Neuronal stem cell (in vitro differentiated cells): ENCODE measurements at regions not wholly inside any gene's neighbourhood (a gene's known extent, or its start where the extent isn't known, plus 50 kb on each side); places are given as distances from the start of the nearest gene placed in this dataset.

Experiments used
- DNase-seq: peaks from one replicate; pipeline ENCODE4 v3.0.0-alpha.2; 2013; ENCODE audit warnings: low spot score
- H2AFZ ChIP-seq: one replicate; pipeline ENCODE4 v1.6.1; 2013; ENCODE audit warnings: mild to moderate bottlenecking, low read length, inconsistent platforms
- H2AK5ac ChIP-seq: 2 replicates; pipeline ENCODE4 v1.6.1; 2013; ENCODE audit warnings: low read depth, mild to moderate bottlenecking, inconsistent platforms, low read length, moderate library complexity, mixed read lengths
- H2BK120ac ChIP-seq: 2 replicates; pipeline ENCODE4 v1.6.1; 2013; ENCODE audit warnings: low read depth, mild to moderate bottlenecking, inconsistent platforms, low read length, moderate library complexity, mixed read lengths
- H2BK12ac ChIP-seq: one replicate; pipeline ENCODE4 v1.6.1; 2013; ENCODE audit warnings: low read length, inconsistent platforms
- H2BK15ac ChIP-seq: 2 replicates; pipeline ENCODE4 v1.6.1; 2013; ENCODE audit warnings: mild to moderate bottlenecking, low read length, inconsistent platforms, mixed read lengths
- H2BK5ac ChIP-seq: one replicate; pipeline ENCODE4 v1.6.1; 2013; ENCODE audit warnings: inconsistent platforms, mild to moderate bottlenecking, low read length, moderate library complexity
- H3K14ac ChIP-seq: one replicate; pipeline ENCODE4 v1.6.1; 2013; ENCODE audit warnings: low read length, inconsistent platforms
- H3K18ac ChIP-seq: 2 replicates; pipeline ENCODE4 v1.6.1; 2013; ENCODE audit warnings: low read length, inconsistent platforms
- H3K23ac ChIP-seq: 2 replicates; pipeline ENCODE4 v1.6.1; 2013; ENCODE audit warnings: low read depth, mild to moderate bottlenecking, mixed read lengths, low read length, inconsistent platforms; ENCODE audit not compliant: poor library complexity
- H3K27ac ChIP-seq: replicated peaks from 3 replicates; pipeline ENCODE4 v1.5.1; 2013; ENCODE audit warnings: low read length, inconsistent platforms
- H3K27me3 ChIP-seq, 3 experiments: 2 replicates each; pipeline ENCODE4 v1.6.1; 2013; ENCODE audit warnings: low read length in 3 of 3, mild to moderate bottlenecking in 2 of 3, inconsistent platforms in 1 of 3, low read depth in 1 of 3, mixed read lengths in 1 of 3, moderate library complexity in 1 of 3; ENCODE audit not compliant: control insufficient read depth in 3 of 3, insufficient read depth in 3 of 3
- H3K36me3 ChIP-seq, 2 donors: replicated peaks in 1 of 2; 2 replicates each; pipeline ENCODE4 v1.6.1; 2013; ENCODE audit warnings: low read length in 2 of 2; ENCODE audit not compliant: control insufficient read depth in 2 of 2, insufficient read depth in 2 of 2
- H3K4ac ChIP-seq: 2 replicates; pipeline ENCODE4 v1.6.1; 2013; ENCODE audit warnings: inconsistent platforms, mild to moderate bottlenecking, low read length, moderate library complexity
- H3K4me1 ChIP-seq, 2 donors: 1 replicate in 1 of 2; 2 replicates in 1 of 2; pipeline ENCODE4 v1.6.1; 2013; ENCODE audit warnings: low read length in 2 of 2, low read depth in 1 of 2; ENCODE audit not compliant: control insufficient read depth in 2 of 2, insufficient read depth in 1 of 2
- H3K4me2 ChIP-seq: one replicate; pipeline ENCODE4 v1.6.1; 2013; ENCODE audit warnings: mild to moderate bottlenecking, low read length, inconsistent platforms; ENCODE audit not compliant: insufficient read depth, poor library complexity, severe bottlenecking
- H3K4me3 ChIP-seq, 2 donors: 2 replicates each; pipeline ENCODE4 v1.5.1; 2013; ENCODE audit warnings: low read length in 2 of 2, mild to moderate bottlenecking in 2 of 2, inconsistent platforms in 1 of 2, moderate library complexity in 1 of 2
- H3K79me1 ChIP-seq: one replicate; pipeline ENCODE4 v1.6.1; 2013; ENCODE audit warnings: low read depth, mild to moderate bottlenecking, inconsistent platforms, low read length, moderate library complexity
- H3K9ac ChIP-seq: one replicate; pipeline ENCODE4 v1.6.1; 2013; ENCODE audit warnings: mild to moderate bottlenecking, low read depth, low read length, inconsistent platforms; ENCODE audit not compliant: poor library complexity
- H3K9me3 ChIP-seq, 2 donors: replicated peaks in 1 of 2; 2 replicates each; pipeline versions ENCODE3 to v1.6.1; 2013; ENCODE audit warnings: low read length in 2 of 2, mild to moderate bottlenecking in 2 of 2, inconsistent platforms in 1 of 2, low read depth in 1 of 2, mixed read lengths in 1 of 2, moderate library complexity in 1 of 2; ENCODE audit not compliant: control insufficient read depth in 2 of 2, insufficient read depth in 1 of 2
- H4K8ac ChIP-seq: one replicate; pipeline ENCODE4 v1.6.1; 2013; ENCODE audit warnings: low read depth, mild to moderate bottlenecking, inconsistent platforms, low read length, moderate library complexity
- H4K91ac ChIP-seq: one replicate; pipeline ENCODE4 v1.6.1; 2013; ENCODE audit warnings: low read length, low read depth, mild to moderate bottlenecking, inconsistent platforms; ENCODE audit not compliant: poor library complexity
- WGBS, 2 donors: extraction: QIAGEN DNeasy Blood & Tissue Kit; methylation state at CpG; one replicate each; pipeline ENCODE4 v1.1.7; 2013; ENCODE audit warnings: missing lambda C conversion rate in 2 of 2, mixed read lengths in 1 of 2; ENCODE audit not compliant: insufficient read length in 2 of 2, insufficient replicate concordance in 1 of 2; ENCODE audit errors: extremely low coverage in 2 of 2; 5-methylcytosine and 5-hydroxymethylcytosine counted together

DNA sequence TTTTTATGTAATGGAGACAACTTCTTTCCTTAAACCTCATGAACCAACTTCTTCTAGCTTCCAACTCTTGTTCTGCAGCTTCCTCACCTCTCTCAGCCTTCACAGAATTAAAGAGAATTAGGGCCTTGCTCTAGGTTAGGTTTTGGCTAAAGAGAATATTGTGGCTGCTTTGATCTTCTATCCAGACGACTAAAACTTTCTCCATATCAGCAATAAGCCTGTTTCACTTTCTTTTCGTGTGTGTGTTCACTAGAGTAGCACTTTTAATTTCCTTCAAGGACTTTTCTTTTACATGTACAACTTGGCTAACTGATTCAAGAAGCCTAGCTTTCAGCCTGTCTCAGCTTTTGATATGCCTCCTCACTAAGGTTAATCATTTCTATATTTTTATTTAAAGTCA is 596.1 kb upstream of the NRSN1 start:
- no peak overlapping the region for H3K9ac ChIP-seq
- H3K14ac ChIP-seq = no peak overlapping the region
- no peaks in the 10 kb centered on the region for H3K4me1 ChIP-seq
- no peak overlapping the region for H2AFZ ChIP-seq
- H2AK5ac ChIP-seq = no peak overlapping the region
- no peak overlapping the region for H4K8ac ChIP-seq
- no peaks in the 10 kb centered on the region for H3K79me1 ChIP-seq
- no peak overlapping the region for H3K27ac ChIP-seq
- DNase-seq = no peak
- no peak overlapping the region for H4K91ac ChIP-seq
- no peaks in the 10 kb centered on the region for H3K9me3 ChIP-seq
- no peak overlapping the region for H3K4ac ChIP-seq
- H3K27me3 ChIP-seq = no peaks in the 10 kb centered on the region
- no peak overlapping the region for H3K18ac ChIP-seq
- H2BK12ac ChIP-seq = no peak overlapping the region
- H2BK15ac ChIP-seq = no peak overlapping the region
- no peak overlapping the region for H2BK5ac ChIP-seq
- H2BK120ac ChIP-seq = no peak overlapping the region
- no peak overlapping the region for H3K4me3 ChIP-seq
- H3K4me2 ChIP-seq = no peak overlapping the region
- no peak overlapping the region for H3K23ac ChIP-seq
- no CpG with 5 or more reads among the region's 2 CpGs for WGBS, 2 donors
- H3K36me3 ChIP-seq = no peaks in the 10 kb centered on the region

DNA sequence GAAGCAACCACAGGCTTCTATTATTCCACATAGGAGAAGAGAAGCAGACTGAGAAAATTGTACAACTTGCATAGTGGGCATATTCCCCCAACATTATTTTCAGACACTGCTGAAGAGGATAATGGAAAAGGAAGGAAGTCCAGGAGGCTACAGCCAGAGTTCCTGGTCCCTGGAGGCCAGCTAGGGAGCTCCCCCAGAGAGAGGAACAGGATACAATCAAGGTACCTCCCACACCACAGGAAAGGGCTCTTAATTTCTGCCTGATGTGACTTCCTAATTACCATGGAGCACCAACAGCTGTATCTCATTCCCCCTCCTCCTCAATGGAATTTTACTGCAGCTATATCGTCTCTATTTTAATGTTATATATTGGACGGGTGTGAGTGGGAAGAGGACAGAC is 594.3 kb upstream of the NRSN1 start:
- Histone ChIP-seq H3K9ac (no peak overlapping the region), H3K27ac (no peak overlapping the region), H2AK5ac (no peak overlapping the region), H3K27me3 (no peaks in the 10 kb centered on the region), H3K4me1 (no peaks in the 10 kb centered on the region), H2BK120ac (no peak overlapping the region), H3K18ac (no peak overlapping the region), H3K4me2 (no peak overlapping the region), H3K14ac (no peak overlapping the region), H2BK15ac (no peak overlapping the region), H2BK12ac (no peak overlapping the region), H3K36me3 (no peaks in the 10 kb centered on the region), H3K4ac (no peak overlapping the region), H4K91ac (no peak overlapping the region), H4K8ac (no peak overlapping the region), H2BK5ac (no peak overlapping the region), H3K23ac (no peak overlapping the region), H2AFZ (no peak overlapping the region), H3K4me3 (no peak overlapping the region), H3K9me3 (no peaks in the 10 kb centered on the region), H3K79me1 (no peaks in the 10 kb centered on the region)
- WGBS, 2 donors = no CpG with 5 or more reads among the region's 2 CpGs
- no peak for DNase-seq

DNA sequence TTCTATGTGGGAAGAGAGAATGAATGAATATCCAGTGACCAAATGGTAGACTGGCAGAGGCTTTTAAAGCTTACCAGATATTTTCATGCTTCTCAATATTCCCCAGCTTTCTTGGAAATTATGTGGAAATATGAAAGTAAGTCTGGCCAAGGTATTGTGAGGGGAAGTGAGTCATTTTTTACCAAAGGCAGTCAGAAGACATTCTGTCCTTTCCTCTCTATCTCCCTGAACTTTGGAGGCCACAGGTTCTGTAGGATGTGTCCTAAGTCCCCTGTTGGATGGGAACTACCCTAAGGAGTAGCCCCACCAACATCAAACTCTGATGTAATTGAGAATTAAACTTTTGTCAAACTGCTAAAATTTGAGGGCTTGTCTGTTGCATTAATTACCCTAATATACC is 593.8 kb upstream of the NRSN1 start:
- Histone ChIP-seq H2BK120ac (no peak overlapping the region), H2BK12ac (no peak overlapping the region), H3K4me2 (no peak overlapping the region), H3K79me1 (no peaks in the 10 kb centered on the region), H3K27ac (no peak overlapping the region), H2AFZ (no peak overlapping the region), H4K91ac (no peak overlapping the region), H3K4me1 (no peaks in the 10 kb centered on the region), H3K18ac (no peak overlapping the region), H3K27me3 (no peaks in the 10 kb centered on the region), H3K23ac (no peak overlapping the region), H3K9ac (no peak overlapping the region), H2BK15ac (no peak overlapping the region), H3K4ac (no peak overlapping the region), H3K4me3 (no peak overlapping the region), H2AK5ac (no peak overlapping the region), H3K9me3 (no peaks in the 10 kb centered on the region), H3K14ac (no peak overlapping the region), H2BK5ac (no peak overlapping the region), H4K8ac (no peak overlapping the region), H3K36me3 (no peaks in the 10 kb centered on the region)
- DNase-seq = no peak

DNA sequence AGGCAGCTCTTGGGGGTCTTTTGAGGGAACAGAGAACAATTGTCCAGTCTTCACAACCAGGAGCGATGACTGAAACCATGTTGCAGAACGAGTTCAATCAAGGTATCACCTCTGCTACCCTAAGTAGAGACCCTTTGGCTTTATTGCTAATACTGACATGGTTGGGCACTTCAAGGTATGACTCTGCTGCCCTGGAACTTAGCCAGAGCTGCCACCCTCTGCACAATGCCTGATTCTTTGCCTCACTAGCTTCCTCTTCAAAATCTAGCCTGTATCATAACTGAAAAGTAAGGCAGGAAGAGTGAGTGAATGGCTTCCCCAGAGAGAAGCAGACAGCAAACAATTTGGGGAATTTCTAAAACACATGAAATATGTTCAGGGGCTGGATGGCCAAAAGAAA is 592.7 kb upstream of the NRSN1 start:
- Histone ChIP-seq H4K91ac (no peak overlapping the region), H4K8ac (no peak overlapping the region), H2BK12ac (no peak overlapping the region), H2BK15ac (no peak overlapping the region), H3K4me2 (no peak overlapping the region), H3K9ac (no peak overlapping the region), H3K27ac (no peak overlapping the region), H3K4me1 (no peaks in the 10 kb centered on the region), H3K4me3 (no peak overlapping the region), H3K23ac (no peak overlapping the region), H3K27me3 (no peaks in the 10 kb centered on the region), H3K14ac (no peak overlapping the region), H3K18ac (no peak overlapping the region), H2AFZ (no peak overlapping the region), H3K36me3 (no peaks in the 10 kb centered on the region), H2BK120ac (no peak overlapping the region), H3K9me3 (no peaks in the 10 kb centered on the region), H2BK5ac (no peak overlapping the region), H3K4ac (no peak overlapping the region), H2AK5ac (no peak overlapping the region), H3K79me1 (no peaks in the 10 kb centered on the region)
- no CpG with 5 or more reads among the region's 2 CpGs for WGBS, 2 donors
- DNase-seq = no peak
